ENCODE measurements at regions not wholly inside any gene's neighbourhood (a gene's known extent, or its start where the extent isn't known, plus 50 kb on each side); places are given as distances from the start of the nearest gene placed in this dataset.

DNA sequence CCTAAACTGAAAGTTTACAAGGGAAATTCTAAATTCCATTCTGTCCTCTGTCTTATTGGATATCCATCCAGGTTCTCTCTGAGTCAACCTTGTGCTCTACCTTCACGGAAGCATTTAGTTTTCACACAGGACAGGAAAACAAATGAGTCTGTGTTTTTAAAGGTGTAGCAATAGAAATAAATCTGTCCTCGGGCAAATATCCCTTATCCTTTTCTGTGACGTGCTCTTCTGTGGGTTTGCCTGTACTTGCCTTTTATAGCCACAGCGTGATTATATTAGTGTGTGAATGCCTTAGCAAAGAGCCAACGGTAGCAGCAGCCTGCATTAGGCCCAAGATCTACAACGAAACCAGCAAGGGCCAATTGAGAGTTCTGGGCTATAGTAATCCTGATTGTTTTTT is 127.2 kb upstream of the PLSCR5 start:
- H3K9me3 ChIP-seq (ENCODE audit: insufficient read depth, low read depth, low read length): no peaks in the 10 kb centered on the region
- H3K36me3 ChIP-seq (ENCODE audit: control insufficient read depth in 1 of 2, insufficient read depth in 2 of 2, low read length in 2 of 2): no peaks in the 10 kb centered on the region
- H2AFZ ChIP-seq (ENCODE audit: insufficient read depth, low read length, poor library complexity): no peak overlapping the region
- no peak overlapping the region for H3K18ac ChIP-seq (ENCODE audit: low read length)
- H2AK5ac ChIP-seq (ENCODE audit: low read length): no peak overlapping the region
- no peaks in the 10 kb centered on the region for H3K79me1 ChIP-seq (ENCODE audit: low read length)
- no peak overlapping the region for H3K4ac ChIP-seq (ENCODE audit: low read depth, low read length)
- no CpG with 5 or more reads among the region's 6 CpGs for WGBS (ENCODE audit: extremely low coverage, insufficient coverage, insufficient read length)
- no peak overlapping the region for H2BK5ac ChIP-seq (ENCODE audit: low read depth, low read length, poor library complexity)
- H2BK120ac ChIP-seq (ENCODE audit: insufficient read depth, low read length, poor library complexity): no peak overlapping the region
- no peak overlapping the region for H4K12ac ChIP-seq (ENCODE audit: low read depth, low read length)
- no peak overlapping the region for H2BK12ac ChIP-seq (ENCODE audit: low read length)
- no peak overlapping the region for H4K91ac ChIP-seq (ENCODE audit: low read depth, low read length)
- no peak overlapping the region for H3K23ac ChIP-seq (ENCODE audit: low read length)
- H3K4me3 ChIP-seq (ENCODE audit: low read depth, low read length): no peak overlapping the region
- no peak overlapping the region for H3K27ac ChIP-seq (ENCODE audit: low read depth, low read length)
- no peaks in the 10 kb centered on the region for H3K27me3 ChIP-seq (ENCODE audit: insufficient read depth, low read length)
- no peak for DNase-seq
- H3K79me2 ChIP-seq (ENCODE audit: control insufficient read depth, insufficient read depth, low read length, poor library complexity): no peaks in the 10 kb centered on the region
- no peaks in the 10 kb centered on the region for H3K4me1 ChIP-seq (ENCODE audit: control insufficient read depth in 1 of 2, insufficient read depth in 2 of 2, low read length in 2 of 2)
- H4K8ac ChIP-seq (ENCODE audit: low read depth, low read length): no peak overlapping the region
- H3K4me2 ChIP-seq (ENCODE audit: low read length): no peak overlapping the region
- no peak overlapping the region for H3K9ac ChIP-seq (ENCODE audit: low read length)
- H3K14ac ChIP-seq (ENCODE audit: low read length): no peak overlapping the region

DNA sequence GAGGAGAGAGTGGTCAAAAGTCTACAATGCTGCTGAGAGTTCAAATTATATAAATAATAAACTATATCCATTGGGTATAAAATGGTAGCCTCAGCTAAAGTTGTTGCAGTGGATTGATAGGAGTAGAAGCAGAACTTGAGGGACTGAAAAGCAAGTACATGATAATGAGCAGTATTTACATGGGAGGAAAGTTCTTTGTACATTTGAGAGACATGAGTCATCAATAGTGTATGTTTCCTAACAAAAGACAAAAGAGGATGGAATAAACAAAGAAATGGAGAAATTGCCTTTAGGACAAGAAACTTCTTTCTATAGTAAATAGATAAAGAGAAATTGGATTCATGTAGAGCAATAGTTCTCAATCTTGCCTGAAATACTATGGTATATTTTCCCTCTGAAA is 110.0 kb upstream of the PLSCR5 start:
- Histone ChIP-seq H4K8ac (ENCODE audit: low read depth, low read length) (no peak overlapping the region), H2BK5ac (ENCODE audit: low read depth, low read length, poor library complexity) (no peak overlapping the region), H3K9ac (ENCODE audit: low read length) (no peak overlapping the region), H3K4ac (ENCODE audit: low read depth, low read length) (no peak overlapping the region), H3K4me2 (ENCODE audit: low read length) (no peak overlapping the region), H3K79me2 (ENCODE audit: control insufficient read depth, insufficient read depth, low read length, poor library complexity) (no peaks in the 10 kb centered on the region), H3K27me3 (ENCODE audit: insufficient read depth, low read length) (no peaks in the 10 kb centered on the region), H4K91ac (ENCODE audit: low read depth, low read length) (no peak overlapping the region), H3K23ac (ENCODE audit: low read length) (no peak overlapping the region), H2AFZ (ENCODE audit: insufficient read depth, low read length, poor library complexity) (no peak overlapping the region), H2AK5ac (ENCODE audit: low read length) (no peak overlapping the region), H3K4me1 (ENCODE audit: control insufficient read depth in 1 of 2, insufficient read depth in 2 of 2, low read length in 2 of 2) (no peaks in the 10 kb centered on the region), H2BK120ac (ENCODE audit: insufficient read depth, low read length, poor library complexity) (no peak overlapping the region), H3K27ac (ENCODE audit: low read depth, low read length) (no peak overlapping the region), H4K12ac (ENCODE audit: low read depth, low read length) (no peak overlapping the region), H3K18ac (ENCODE audit: low read length) (no peak overlapping the region), H3K36me3 (ENCODE audit: control insufficient read depth in 1 of 2, insufficient read depth in 2 of 2, low read length in 2 of 2) (no peaks in the 10 kb centered on the region), H2BK12ac (ENCODE audit: low read length) (no peak overlapping the region), H3K9me3 (ENCODE audit: insufficient read depth, low read depth, low read length) (no peaks in the 10 kb centered on the region), H3K4me3 (ENCODE audit: low read depth, low read length) (no peak overlapping the region), H3K14ac (ENCODE audit: low read length) (no peak overlapping the region), H3K79me1 (ENCODE audit: low read length) (no peaks in the 10 kb centered on the region)
- no peak for DNase-seq

DNA sequence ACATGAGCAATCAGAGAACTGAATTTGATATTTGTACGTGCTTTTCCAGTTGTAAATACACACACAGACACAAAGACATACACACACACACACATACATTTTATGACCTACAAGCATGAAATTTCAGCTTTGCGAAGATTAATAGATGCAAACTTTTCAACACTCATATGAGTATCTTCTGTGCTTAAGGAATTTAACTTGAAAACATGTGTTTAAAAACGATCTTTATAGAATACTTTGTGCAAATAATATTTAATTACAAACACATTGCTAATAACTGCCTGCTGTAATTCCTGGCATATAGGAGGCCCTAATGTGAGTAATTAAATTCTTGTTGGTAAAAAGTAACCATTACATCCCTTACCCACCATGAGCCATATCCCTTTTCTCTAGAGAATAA is 107.7 kb upstream of the PLSCR5 start:
- Histone ChIP-seq H3K4ac (ENCODE audit: low read depth, low read length) (no peak overlapping the region), H3K4me3 (ENCODE audit: low read depth, low read length) (no peak overlapping the region), H4K8ac (ENCODE audit: low read depth, low read length) (no peak overlapping the region), H2AK5ac (ENCODE audit: low read length) (no peak overlapping the region), H3K27me3 (ENCODE audit: insufficient read depth, low read length) (no peaks in the 10 kb centered on the region), H3K79me2 (ENCODE audit: control insufficient read depth, insufficient read depth, low read length, poor library complexity) (no peaks in the 10 kb centered on the region), H4K12ac (ENCODE audit: low read depth, low read length) (no peak overlapping the region), H3K27ac (ENCODE audit: low read depth, low read length) (no peak overlapping the region), H3K79me1 (ENCODE audit: low read length) (no peaks in the 10 kb centered on the region), H3K23ac (ENCODE audit: low read length) (no peak overlapping the region), H2BK120ac (ENCODE audit: insufficient read depth, low read length, poor library complexity) (no peak overlapping the region), H3K36me3 (ENCODE audit: control insufficient read depth in 1 of 2, insufficient read depth in 2 of 2, low read length in 2 of 2) (no peaks in the 10 kb centered on the region), H2BK12ac (ENCODE audit: low read length) (no peak overlapping the region), H2BK5ac (ENCODE audit: low read depth, low read length, poor library complexity) (no peak overlapping the region), H3K9ac (ENCODE audit: low read length) (no peak overlapping the region), H2AFZ (ENCODE audit: insufficient read depth, low read length, poor library complexity) (no peak overlapping the region), H3K9me3 (ENCODE audit: insufficient read depth, low read depth, low read length) (no peaks in the 10 kb centered on the region), H3K4me2 (ENCODE audit: low read length) (no peak overlapping the region), H3K14ac (ENCODE audit: low read length) (no peak overlapping the region), H3K18ac (ENCODE audit: low read length) (no peak overlapping the region), H3K4me1 (ENCODE audit: control insufficient read depth in 1 of 2, insufficient read depth in 2 of 2, low read length in 2 of 2) (no peaks in the 10 kb centered on the region), H4K91ac (ENCODE audit: low read depth, low read length) (no peak overlapping the region)
- WGBS (ENCODE audit: extremely low coverage, insufficient coverage, insufficient read length): no CpG with 5 or more reads among the region's 3 CpGs
- DNase-seq: no peak

DNA sequence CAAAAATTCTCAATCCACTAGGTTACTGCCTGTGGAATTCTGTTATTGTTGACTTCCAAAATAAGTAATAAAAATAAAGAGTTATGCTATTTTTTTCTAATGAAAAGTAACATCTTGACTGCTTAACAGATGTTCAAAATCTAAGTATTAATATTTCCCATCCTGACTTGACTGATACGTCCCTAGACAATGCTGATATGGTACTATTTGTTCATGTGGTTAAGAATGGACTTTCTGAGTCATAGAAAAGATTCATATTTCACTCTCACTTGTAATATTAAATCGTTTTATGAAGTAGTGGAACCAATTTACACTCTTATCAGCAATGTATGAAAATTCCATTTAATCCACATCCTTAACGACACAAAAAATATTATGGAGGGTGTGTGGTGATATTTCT is 104.8 kb upstream of the PLSCR5 start:
- Histone ChIP-seq H3K23ac (ENCODE audit: low read length) (no peak overlapping the region), H3K4ac (ENCODE audit: low read depth, low read length) (no peak overlapping the region), H2BK12ac (ENCODE audit: low read length) (no peak overlapping the region), H3K79me1 (ENCODE audit: low read length) (no peaks in the 10 kb centered on the region), H4K91ac (ENCODE audit: low read depth, low read length) (no peak overlapping the region), H3K36me3 (ENCODE audit: control insufficient read depth in 1 of 2, insufficient read depth in 2 of 2, low read length in 2 of 2) (no peaks in the 10 kb centered on the region), H3K27me3 (ENCODE audit: insufficient read depth, low read length) (no peaks in the 10 kb centered on the region), H3K4me1 (ENCODE audit: control insufficient read depth in 1 of 2, insufficient read depth in 2 of 2, low read length in 2 of 2) (no peaks in the 10 kb centered on the region), H3K27ac (ENCODE audit: low read depth, low read length) (no peak overlapping the region), H4K8ac (ENCODE audit: low read depth, low read length) (no peak overlapping the region), H3K4me2 (ENCODE audit: low read length) (no peak overlapping the region), H2AFZ (ENCODE audit: insufficient read depth, low read length, poor library complexity) (no peak overlapping the region), H3K9ac (ENCODE audit: low read length) (no peak overlapping the region), H3K9me3 (ENCODE audit: insufficient read depth, low read depth, low read length) (no peaks in the 10 kb centered on the region), H2AK5ac (ENCODE audit: low read length) (no peak overlapping the region), H3K4me3 (ENCODE audit: low read depth, low read length) (no peak overlapping the region), H2BK5ac (ENCODE audit: low read depth, low read length, poor library complexity) (no peak overlapping the region), H3K79me2 (ENCODE audit: control insufficient read depth, insufficient read depth, low read length, poor library complexity) (no peaks in the 10 kb centered on the region), H4K12ac (ENCODE audit: low read depth, low read length) (no peak overlapping the region), H2BK120ac (ENCODE audit: insufficient read depth, low read length, poor library complexity) (no peak overlapping the region), H3K18ac (ENCODE audit: low read length) (no peak overlapping the region), H3K14ac (ENCODE audit: low read length) (no peak overlapping the region)
- DNase-seq: no peak
- WGBS (ENCODE audit: extremely low coverage, insufficient coverage, insufficient read length): no CpG with 5 or more reads among the region's 3 CpGs

GRCh38 chr3:146705225-146705624 is 100.1 kb upstream of the PLSCR5 start:
- no peak overlapping the region for H2AFZ ChIP-seq (ENCODE audit: insufficient read depth, low read length, poor library complexity)
- H2BK12ac ChIP-seq (ENCODE audit: low read length): no peak overlapping the region
- peak in 1 of 2 donors; percentile 48 for DNase-seq
- no peak overlapping the region for H3K27ac ChIP-seq (ENCODE audit: low read depth, low read length)
- no peak overlapping the region for H4K91ac ChIP-seq (ENCODE audit: low read depth, low read length)
- H3K9ac ChIP-seq (ENCODE audit: low read length): no peak overlapping the region
- H3K14ac ChIP-seq (ENCODE audit: low read length): no peak overlapping the region
- no peak overlapping the region for H2BK120ac ChIP-seq (ENCODE audit: insufficient read depth, low read length, poor library complexity)
- H3K79me2 ChIP-seq (ENCODE audit: control insufficient read depth, insufficient read depth, low read length, poor library complexity): no peaks in the 10 kb centered on the region
- no peak overlapping the region for H3K4me2 ChIP-seq (ENCODE audit: low read length)
- H3K18ac ChIP-seq (ENCODE audit: low read length): no peak overlapping the region
- no CpG with 5 or more reads among the region's 2 CpGs for WGBS (ENCODE audit: extremely low coverage, insufficient coverage, insufficient read length)
- H4K12ac ChIP-seq (ENCODE audit: low read depth, low read length): no peak overlapping the region
- no peaks in the 10 kb centered on the region for H3K36me3 ChIP-seq (ENCODE audit: control insufficient read depth in 1 of 2, insufficient read depth in 2 of 2, low read length in 2 of 2)
- H2AK5ac ChIP-seq (ENCODE audit: low read length): no peak overlapping the region
- no peak overlapping the region for H3K4ac ChIP-seq (ENCODE audit: low read depth, low read length)
- H3K79me1 ChIP-seq (ENCODE audit: low read length): no peaks in the 10 kb centered on the region
- no peaks in the 10 kb centered on the region for H3K27me3 ChIP-seq (ENCODE audit: insufficient read depth, low read length)
- no peak overlapping the region for H3K4me3 ChIP-seq (ENCODE audit: low read depth, low read length)
- H3K9me3 ChIP-seq (ENCODE audit: insufficient read depth, low read depth, low read length): peaks cover 3% of the 10 kb centered on the region
- no peak overlapping the region for H3K23ac ChIP-seq (ENCODE audit: low read length)
- H3K4me1 ChIP-seq (ENCODE audit: control insufficient read depth in 1 of 2, insufficient read depth in 2 of 2, low read length in 2 of 2): peaks cover 0 to 2% of the 10 kb centered on the region in 2 experiments
- no peak overlapping the region for H4K8ac ChIP-seq (ENCODE audit: low read depth, low read length)
- H2BK5ac ChIP-seq (ENCODE audit: low read depth, low read length, poor library complexity): no peak overlapping the region
